Suppressor macrophage treated with lipopolysaccharide for 4 hours (primary cell): ENCODE measurements at regions not wholly inside any gene's neighbourhood (a gene's known extent, or its start where the extent isn't known, plus 50 kb on each side); places are given as distances from the start of the nearest gene placed in this dataset.

ENCODE experiments used
- DNase-seq: peaks from one replicate; pipeline ENCODE4 v3.0.0-alpha.2; 2020

DNA sequence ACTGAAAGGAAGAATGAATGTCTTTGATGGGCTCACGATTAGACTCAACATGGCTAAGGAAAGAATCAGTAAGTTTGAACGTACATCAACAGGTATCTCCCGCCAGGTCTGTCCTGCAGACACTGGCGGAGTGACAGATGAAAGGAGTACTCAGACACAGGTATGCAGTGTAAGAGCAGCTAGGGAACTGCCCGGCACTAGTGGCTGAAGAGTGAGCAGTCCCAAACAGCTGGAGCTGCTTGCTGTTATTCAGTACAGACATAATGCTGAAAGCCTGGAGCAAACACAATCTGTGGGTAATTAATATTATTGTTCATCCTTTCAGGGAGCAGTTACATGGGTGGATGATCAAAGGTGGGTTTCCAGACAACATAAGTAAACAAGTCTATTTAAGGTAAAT lies 835.5 kb downstream of the TLE4 start:
- no peak for DNase-seq

DNA sequence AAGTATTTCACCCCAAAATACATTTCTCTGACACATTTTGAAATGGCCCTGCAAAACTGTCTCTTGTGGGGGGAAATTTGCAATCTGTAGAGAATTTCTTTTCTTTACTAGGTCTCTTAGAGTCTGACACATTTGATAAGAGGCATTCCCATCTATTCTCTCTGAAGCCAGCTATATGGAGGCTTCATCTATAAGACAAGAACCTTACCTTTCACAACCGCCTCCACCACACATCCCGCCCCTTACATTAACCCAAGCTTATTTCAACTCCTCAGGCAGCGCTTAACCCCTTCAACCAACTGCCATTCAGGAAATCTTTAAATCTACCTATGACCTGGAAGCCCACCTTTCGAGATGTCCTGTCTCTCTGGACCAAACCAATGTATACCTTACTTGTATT lies 829.5 kb downstream of the TLE4 start:
- no peak for DNase-seq

DNA sequence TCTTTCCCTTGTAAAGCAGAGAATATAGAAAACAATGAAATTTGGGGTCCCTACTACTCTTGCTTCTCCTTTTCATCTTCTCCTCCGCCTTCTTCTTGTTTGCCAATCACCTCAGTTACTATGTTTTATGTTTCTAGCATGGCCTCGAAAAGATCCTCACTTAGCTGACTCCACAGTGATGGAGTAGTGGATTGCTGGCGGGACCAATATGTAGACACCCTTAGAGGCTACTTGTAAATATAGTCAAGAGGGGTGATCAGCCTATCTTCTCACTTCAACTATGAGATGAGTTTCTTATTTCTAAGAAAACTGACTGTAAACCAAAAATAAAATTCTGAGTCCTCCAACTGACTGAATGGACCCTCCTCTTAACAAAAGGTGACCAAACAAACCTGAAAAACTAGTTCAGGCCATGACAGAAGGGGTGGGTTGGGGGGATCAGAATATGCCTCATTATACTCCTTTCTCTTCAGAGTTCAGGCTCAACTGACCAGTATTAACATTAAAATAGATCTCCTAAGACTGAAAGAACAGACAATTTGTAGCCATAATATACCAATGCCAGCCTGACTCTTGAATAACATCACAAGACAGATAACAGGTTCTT lies 829.0 kb downstream of the TLE4 start:
- no peak for DNase-seq

DNA sequence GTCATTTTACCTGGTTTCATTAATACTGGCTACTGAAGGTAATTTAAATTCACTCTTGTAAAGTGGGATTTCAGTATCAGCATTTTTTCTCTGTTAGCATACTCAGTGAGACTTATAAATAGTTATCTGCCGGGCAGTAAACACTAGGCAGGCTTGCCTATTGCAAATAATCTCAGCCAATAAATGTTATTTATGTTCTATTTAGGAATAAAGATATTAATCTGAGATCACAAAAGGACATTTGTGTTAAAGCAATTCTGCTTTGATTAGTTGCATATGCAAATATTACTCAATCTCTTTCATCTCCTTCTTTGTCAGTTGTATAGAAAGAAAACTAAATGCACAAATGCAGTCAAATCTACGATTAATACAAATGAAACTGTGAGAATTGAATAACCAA lies 827.8 kb downstream of the TLE4 start:
- DNase-seq, result no peak

DNA sequence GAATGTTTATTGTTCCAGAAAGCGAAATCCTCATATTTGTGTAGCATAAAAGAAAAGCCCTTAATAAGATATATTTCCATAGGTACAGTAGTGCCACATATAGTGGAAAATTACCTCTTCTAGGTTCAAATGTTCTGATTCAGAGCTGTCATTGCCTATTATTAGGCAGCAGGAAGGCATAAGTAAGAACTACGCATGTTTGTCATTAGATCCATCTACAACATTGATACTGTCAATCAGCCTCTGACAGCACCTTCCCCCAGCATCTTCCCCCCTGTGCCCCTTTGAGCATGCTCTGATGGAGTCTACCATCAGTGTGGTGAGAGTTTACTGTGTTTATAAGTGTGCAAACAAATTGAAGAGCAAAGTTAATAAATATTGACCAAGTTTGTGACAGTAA lies 816.1 kb downstream of the TLE4 start:
- DNase-seq, result no peak

DNA sequence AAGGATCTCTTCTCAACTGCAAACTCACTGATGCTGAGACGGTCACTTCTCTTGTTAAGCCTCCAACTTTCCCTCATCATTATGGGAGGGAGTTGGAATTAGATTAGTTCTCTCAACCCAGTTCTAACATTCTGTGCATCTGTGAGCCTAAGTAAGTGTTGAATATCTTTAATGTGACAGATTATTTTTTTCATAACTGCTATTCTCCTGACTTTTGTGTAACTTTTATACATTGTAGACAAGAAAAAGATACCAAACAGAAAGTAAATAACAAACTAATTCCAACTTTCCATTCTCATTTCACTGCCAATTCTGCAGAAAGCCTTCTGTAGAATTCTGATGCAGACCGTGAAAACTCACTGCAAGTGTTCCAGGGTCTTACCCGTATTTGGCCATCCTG lies 813.5 kb downstream of the TLE4 start:
- DNase-seq, result no peak

DNA sequence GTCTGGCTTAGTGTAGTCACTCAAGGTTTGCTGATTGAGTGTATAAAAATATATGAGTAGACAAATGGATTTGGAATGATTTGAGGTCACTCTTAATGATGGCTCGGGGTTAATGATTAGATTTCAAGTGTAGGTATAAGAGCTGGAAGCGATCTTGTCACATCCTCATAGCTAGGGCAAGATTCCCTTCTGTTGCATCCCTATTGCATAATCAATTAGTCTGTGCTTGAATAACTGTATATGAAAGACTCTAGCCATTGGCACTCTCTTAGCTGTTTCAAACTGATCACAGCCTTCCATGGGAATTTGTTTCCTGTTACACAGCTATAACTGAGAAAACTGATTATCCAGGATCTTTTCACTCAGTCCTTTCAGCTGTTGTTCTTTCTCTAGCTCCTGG lies 811.6 kb downstream of the TLE4 start:
- DNase-seq, result no peak

DNA sequence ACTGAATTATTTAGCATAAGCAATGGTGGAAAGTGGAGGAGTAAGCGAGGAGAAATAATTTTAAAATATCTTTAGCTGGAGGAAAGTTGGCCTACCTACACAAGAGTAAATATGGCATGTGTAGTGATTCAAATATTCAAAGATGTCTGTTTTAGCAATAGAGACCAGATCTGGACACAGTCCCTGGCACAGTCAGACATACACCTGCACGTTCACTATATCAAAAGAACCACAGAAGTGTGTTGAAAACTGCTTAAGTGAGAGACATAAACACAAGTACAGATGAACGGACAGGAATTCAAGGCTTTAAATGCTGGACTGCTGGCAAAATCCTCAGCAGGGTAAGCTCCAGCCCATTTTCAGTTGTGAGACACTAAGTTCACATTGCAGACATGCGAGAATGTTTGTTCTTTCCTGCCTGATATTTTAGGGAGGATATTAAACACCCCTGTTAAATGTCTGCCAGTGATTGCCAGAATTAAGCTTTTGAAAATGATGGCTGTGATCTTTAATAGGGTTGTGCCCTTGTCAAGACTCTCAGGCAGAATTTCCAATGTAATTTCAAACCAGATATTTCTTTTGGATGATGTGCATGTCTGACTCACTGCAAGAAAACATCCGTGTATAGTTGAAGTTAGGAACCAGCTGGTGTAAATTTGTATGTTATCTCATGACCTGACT lies 810.6 kb downstream of the TLE4 start:
- no peak for DNase-seq

DNA sequence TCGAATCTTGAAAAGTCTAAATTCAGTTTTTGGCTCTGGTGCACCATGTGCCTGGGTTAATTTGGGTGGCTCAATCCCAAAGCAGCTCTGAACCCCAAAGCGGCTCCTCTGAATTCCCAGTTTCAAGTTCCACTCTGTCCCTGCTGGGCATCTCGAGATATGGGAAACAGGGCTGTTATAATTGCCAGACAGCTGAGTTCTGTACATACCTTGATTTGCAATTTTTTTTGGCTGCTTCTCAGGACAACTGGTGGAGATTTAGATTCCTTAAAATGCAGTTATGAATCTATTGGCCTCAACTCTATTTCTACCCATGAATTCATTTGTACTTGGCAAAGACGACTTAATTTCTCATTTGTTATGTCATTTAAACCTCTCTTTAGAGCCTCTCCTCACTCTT lies 808.5 kb downstream of the TLE4 start:
- DNase-seq, result no peak

DNA sequence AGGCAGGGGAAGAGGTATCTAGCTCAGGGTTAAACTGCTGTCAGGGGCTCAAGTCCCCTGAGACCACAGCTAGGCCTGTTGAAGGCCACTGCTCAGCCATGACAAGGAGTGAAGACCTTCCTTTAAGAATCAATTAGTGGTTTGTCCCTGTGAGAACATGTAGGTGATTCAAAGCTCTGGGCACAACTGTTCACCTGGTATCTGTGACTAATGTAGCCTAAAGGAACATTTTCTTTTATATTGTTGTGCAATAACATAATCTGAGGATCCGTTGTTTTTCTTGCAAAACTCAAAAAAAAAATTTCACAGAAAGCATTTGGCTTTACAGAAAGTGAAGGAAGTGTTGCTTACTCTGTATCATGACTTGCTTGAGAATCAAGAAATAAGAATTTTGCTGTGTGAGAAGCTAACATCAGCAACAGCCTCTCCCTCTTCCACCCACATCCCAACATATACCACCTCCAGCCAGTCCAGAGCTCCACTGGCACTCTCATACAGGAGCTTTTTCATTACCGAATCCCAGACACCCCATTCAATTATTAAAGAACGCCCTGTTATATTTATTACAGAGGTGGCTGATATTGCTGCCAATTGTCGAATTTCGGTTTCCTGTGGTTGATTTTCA lies 807.0 kb downstream of the TLE4 start:
- DNase-seq, result no peak

DNA sequence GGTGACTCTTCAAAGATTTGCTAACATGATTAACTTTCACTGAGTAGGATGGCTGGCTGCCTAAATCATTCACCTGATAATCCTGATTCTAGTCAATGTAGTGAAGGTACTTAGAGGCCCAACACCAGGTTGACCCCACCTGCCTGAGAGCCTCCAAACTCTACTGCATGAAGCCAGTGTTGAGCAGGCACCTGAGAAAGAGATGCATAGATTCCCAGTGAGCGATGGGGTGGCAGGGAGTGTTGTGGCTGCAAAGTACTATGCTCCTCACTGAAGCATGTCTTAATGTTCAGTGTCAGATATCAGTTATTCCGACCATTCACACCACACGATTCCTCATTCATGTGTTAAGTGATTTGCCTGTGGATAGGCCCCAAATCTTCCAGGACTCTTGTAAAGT lies 804.4 kb downstream of the TLE4 start:
- no peak for DNase-seq

DNA sequence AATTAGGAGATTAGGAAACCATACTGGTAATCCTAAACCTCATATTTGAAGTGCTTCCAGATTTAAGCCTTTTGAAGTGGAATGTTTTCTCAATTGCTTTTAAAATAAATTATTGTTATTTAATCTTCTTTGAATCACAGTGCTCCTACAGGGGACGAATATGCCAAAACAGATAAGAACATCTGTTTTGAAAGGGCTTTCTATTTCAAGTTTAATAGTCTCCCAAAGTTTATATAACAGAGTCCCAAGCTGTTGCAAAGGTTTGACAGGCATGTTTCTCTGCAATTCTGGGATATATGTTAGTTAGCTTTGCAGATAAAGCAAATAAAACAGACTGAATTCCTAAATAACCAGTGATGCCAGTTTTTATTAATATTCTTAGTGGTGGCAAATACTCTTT lies 803.7 kb downstream of the TLE4 start:
- DNase-seq, result no peak

DNA sequence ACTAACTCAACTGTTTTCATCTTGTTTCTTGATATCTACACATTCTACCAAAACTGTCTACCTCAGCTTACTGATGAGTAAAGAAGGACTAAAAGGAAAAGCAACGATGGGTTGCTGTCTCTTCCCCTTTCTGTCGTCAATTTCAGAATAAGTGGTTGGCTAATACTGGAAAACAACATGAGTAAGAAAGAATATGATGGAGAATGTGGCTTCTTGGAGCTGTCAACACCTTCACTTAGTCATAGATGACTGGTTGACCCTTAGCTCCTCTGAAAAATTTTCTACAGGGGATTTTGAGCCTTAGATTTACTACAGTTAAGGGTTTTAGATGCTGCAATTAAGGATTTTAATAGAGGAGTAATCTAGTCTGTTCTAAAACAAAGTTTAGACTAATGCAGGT lies 797.9 kb downstream of the TLE4 start:
- DNase-seq, result no peak

DNA sequence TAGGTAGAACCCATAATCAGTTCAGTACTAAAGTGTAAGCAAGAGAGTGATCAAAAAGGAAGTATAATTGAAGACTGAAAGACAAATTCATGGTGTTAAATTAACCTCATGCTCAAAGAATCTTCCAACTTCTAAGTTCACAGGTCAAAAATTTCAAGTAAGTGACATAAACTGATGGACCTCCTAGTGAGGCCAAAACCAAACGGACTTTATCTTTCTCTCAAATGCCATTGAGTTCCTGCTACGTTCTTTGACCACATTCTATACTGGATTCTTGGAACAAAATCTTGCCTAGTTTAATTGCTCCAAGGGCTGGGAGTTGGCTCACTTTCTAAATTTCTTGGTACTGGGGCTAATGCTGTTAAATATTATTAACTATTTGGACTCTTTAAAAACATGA lies 794.9 kb downstream of the TLE4 start:
- no peak for DNase-seq

DNA sequence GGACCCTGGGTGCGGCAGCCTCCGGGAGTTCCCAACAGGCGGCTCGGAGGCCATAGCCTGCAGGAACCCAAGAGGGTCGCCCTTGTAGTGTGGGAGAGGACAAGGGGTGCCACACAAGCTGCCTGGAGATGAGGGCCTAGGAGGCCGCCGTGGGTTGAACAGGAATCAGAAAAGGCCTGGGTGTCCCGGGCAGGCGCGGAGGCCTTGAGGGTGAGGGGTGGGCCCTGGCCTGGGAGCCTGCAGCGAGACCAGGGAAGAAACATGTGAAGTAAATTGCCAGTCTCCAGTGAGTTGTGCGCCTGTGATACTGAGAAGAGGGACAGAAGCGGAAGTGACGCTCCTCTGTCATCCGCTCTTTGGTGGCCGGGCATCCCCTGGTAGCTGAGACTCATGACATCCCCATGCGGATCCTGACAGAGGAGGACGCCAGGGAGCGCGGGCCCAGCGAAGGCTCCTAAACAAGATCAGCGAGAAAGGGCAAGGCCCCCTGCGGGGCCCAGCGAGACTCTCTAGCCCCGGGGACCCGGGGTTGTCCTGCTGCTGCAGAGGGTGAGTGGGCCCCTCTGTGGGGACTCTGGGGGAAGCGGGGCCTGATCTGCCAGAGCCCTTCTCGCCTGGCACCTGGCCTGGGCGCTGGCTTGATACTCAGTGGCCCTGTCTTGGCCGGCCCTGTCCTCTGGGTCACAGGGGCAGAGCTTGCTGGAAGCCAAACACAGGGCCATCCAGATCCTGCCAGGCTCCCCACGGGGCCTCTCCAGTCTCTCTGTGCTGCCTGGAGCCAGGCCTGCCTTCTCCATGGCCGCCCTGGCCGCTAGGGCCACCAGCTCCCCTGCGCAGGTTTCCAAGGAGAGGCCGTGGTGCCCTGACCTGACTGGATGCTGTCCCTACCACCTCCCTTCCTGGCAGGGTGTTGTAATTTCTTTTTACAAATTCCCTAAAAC lies 788.4 kb downstream of the TLE4 start:
- no peak for DNase-seq

DNA sequence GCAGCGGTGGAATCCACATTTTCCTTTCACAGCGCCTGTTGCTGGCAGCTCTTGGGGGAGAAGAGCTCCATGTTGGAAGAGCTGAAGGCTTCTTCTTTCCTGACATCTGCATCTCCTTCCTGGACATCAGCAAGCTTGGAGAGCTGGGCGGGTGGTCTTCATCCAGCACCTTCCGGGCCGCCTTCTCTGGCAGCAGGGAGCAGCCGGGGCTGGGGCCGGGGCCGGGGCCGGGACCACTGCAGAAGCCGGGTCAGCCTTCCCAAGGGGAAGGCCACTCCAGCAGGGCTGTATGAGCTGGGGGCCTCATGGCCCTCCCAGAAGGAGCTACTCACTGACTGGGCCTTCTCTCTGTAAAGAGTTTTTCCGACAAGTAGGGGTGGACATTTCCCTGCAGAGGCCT lies 787.5 kb downstream of the TLE4 start:
- no peak for DNase-seq

DNA sequence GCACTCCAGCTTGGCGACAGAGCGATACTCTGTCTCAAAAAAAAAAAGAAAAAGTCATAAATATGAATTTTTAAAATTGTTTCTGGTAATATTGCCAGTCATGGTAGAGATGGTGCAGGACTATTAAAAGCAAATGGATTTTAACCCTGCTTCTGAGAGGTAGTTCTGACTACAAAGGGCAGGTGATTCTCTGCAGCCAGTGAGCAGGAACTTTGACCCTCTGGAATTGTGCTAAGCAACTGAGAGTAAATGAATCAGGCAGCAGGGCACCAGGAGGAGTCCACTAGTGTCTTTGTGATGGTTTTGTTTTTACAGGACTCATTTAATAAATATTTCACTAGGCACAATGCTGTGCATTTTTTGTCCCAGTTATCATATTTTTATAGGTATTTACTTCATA lies 781.2 kb downstream of the TLE4 start:
- no peak for DNase-seq

DNA sequence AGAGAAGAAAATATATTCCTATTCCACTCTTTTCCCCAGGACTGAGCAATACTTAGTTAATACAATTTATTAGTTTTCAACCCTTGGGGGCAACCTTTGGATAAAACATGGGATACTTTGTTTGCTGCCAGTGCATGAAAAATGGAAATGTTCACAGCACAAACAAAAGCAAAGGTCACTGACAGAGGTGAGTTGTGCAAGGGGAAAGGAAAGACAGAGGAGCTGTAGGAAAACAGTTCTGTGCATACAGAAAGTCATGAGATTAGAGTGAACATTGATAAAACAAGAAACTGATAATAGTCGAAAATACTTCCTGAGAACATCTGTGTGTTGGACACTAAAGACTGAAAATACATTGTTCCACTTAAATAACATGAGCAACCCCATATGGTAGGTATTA lies 779.8 kb downstream of the TLE4 start:
- no peak for DNase-seq

DNA sequence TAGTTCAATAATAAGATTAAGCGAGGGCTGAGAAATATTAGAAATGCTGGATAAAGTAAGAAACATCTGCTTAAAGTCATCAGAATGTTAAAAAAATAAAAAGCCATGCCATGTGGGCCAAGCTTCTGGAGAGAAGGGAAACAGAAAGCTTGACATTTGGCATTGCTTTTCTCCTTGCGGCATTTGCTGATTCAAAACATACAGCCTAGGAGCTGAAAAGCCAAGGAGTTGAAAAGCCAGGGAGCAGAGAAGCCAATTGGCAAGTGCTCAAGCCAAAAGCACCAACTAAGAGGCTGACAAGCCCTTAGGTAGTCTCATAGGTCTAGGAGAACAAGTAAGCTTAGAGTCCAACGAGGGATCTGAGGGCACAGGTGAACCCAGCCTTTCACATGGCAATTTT lies 754.3 kb downstream of the TLE4 start:
- no peak for DNase-seq

DNA sequence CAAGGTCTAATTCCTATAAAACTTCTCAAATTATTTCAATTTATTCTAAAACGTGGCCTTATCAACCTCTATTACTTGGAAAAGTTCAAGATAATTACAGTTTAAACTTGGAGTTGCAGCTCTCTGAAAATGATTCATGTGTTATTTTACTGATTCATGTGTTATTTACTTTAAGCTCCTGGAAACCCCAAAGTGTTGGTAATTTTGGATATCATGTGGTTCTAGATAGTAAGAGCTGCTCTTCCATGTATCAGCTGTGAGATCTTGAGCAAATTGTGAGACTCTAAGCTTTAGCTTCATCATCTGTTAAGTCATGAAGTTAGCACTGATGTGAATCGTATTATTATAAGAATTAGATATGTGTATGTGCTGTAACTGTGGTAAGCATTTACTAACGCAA lies 749.2 kb downstream of the TLE4 start:
- no peak for DNase-seq

DNA sequence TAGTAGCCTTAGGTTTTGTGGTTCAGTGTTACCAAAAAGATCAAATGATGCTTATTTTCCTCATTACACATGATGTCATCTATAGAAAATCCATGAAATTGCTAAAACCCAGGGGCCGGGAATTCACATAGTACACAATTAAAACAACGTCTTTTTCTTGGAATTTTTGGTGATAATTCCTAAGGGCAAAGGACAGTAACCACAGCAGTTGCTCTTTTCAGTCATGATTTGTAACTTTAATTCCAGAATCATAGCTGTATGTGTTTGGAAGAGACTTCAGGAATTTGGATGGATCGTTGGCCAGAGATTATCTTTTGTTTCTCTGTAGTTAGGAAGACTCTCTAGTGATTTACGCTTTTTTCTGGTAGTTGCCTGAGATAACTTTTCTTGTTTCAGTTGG lies 748.7 kb downstream of the TLE4 start:
- DNase-seq, result no peak

DNA sequence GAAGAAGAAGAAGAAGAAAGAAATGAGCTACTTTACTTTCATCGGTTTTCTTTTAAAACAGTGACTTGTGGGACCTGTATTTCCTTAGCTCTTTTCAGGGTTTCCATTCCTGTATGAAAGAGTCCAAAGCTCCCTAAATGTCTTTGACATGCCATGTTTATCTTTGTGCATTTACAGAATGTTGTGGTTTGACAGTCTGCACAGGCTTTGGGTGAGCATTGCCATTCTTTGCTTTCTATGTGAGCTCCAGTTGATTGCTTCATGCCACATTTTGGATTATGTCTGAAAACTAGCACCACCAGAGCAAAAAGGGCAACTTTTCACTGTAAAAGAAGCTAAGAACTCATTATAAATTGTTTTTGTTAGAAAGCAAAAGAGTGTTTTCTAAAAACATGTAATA lies 733.4 kb downstream of the TLE4 start:
- DNase-seq, result no peak

DNA sequence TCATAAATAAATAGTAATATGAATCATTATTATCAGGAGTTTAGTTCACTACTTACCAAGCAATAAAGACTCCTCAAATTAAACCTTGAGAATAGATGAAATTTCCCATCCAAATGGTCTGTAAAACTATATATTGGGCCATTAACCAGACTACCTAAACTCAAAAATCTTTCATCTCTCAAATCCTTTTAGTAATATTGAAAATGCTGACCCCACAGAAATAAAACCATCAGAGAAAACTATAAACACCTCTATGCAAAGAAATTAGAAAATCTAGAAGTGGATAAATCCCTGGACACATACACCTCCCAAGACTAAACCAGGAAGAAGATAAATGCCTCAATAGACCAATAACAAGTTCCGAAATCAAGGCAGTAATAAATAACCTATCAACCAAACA lies 723.2 kb downstream of the TLE4 start:
- DNase-seq, result no peak

DNA sequence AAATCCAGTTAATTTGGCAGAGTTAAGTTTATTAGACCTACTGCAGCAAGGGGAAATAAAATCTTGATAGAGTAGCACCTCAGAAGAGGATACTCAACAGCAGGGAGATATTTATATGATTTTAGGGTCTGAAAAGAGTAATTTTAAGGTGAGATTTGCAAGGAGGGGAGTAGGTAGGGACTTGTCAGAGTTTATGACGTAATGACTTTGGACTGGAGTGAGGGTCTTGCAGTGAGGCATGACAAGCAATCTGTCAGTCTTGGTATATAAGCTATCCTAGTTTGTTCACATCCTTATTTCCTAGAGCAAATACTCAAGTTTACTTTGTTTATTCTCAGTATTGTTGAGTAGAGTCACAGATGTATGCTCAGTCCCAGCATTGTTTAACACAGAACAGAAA lies 722.6 kb downstream of the TLE4 start:
- no peak for DNase-seq
